ENCODE measurements at regions not wholly inside any gene's neighbourhood (a gene's known extent, or its start where the extent isn't known, plus 50 kb on each side); places are given as distances from the start of the nearest gene placed in this dataset.
"Not testable (repeated sequence)": the region's sequence is repeated elsewhere in the genome, so short reads cannot be mapped to it uniquely, and the experiment has no call there.

- H3K9me3 ChIP-seq (replicated peaks; ENCODE audit: control insufficient read depth, low read depth, low read length) = no peaks in the 10 kb centered on the region
- no peaks in the 10 kb centered on the region for H3K27me3 ChIP-seq (ENCODE audit: control insufficient read depth, insufficient read depth, low read length)
- H3K36me3 ChIP-seq (ENCODE audit: control insufficient read depth, insufficient read depth, low read length) = no peaks in the 10 kb centered on the region
- no peaks in the 10 kb centered on the region for H3K4me1 ChIP-seq (ENCODE audit: control insufficient read depth, insufficient read depth, low read length)
- no peak for DNase-seq
- H3K27ac ChIP-seq (ENCODE audit: low read length) = no peak overlapping the region
- no peak overlapping the region for H3K4me3 ChIP-seq (ENCODE audit: low read length)
- no CpG with 5 or more reads among the region's 3 CpGs for WGBS (ENCODE audit: insufficient coverage)
These were observed 676.8 kb downstream of the RAPGEF2 start for GRCh38 chr4:159779716-159780115.

- no peak for DNase-seq
- H3K4me3 ChIP-seq (ENCODE audit: low read length) = no peak overlapping the region
These were observed 677.5 kb downstream of the RAPGEF2 start for GRCh38 chr4:159780196-159780922.

GRCh38 chr4:159787901-159788300, 685.0 kb downstream of the RAPGEF2 start:
- Histone ChIP-seq H3K36me3 (ENCODE audit: control insufficient read depth, insufficient read depth, low read length) (no peaks in the 10 kb centered on the region), H3K4me3 (ENCODE audit: low read length) (no peak overlapping the region), H3K9me3 (replicated peaks; ENCODE audit: control insufficient read depth, low read depth, low read length) (no peaks in the 10 kb centered on the region), H3K27me3 (ENCODE audit: control insufficient read depth, insufficient read depth, low read length) (no peaks in the 10 kb centered on the region), H3K4me1 (ENCODE audit: control insufficient read depth, insufficient read depth, low read length) (no peaks in the 10 kb centered on the region), H3K27ac (ENCODE audit: low read length) (no peak overlapping the region)
- no CpG with 5 or more reads among the region's 2 CpGs for WGBS (ENCODE audit: insufficient coverage)
- no peak for DNase-seq

More at GRCh38 chr4:159780196-159780922, 677.5 kb downstream of the RAPGEF2 start:
- Histone ChIP-seq H3K27me3 (ENCODE audit: control insufficient read depth, insufficient read depth, low read length) (no peaks in the 10 kb centered on the region), H3K9me3 (replicated peaks; ENCODE audit: control insufficient read depth, low read depth, low read length) (no peaks in the 10 kb centered on the region), H3K36me3 (ENCODE audit: control insufficient read depth, insufficient read depth, low read length) (no peaks in the 10 kb centered on the region), H3K27ac (ENCODE audit: low read length) (no peak overlapping the region), H3K4me1 (ENCODE audit: control insufficient read depth, insufficient read depth, low read length) (no peaks in the 10 kb centered on the region)
- WGBS (ENCODE audit: insufficient coverage) = 90% methylated on average over 2 of the region's 2 CpGs

GRCh38 chr4:159791334-159791733, 688.5 kb downstream of the RAPGEF2 start:
- H3K4me1 ChIP-seq (ENCODE audit: control insufficient read depth, insufficient read depth, low read length) = no peaks in the 10 kb centered on the region
- DNase-seq = no peak
- H3K27ac ChIP-seq (ENCODE audit: low read length) = no peak overlapping the region
- no peaks in the 10 kb centered on the region for H3K9me3 ChIP-seq (replicated peaks; ENCODE audit: control insufficient read depth, low read depth, low read length)
- H3K36me3 ChIP-seq (ENCODE audit: control insufficient read depth, insufficient read depth, low read length) = no peaks in the 10 kb centered on the region
- no CpG with 5 or more reads among the region's 3 CpGs for WGBS (ENCODE audit: insufficient coverage)
- no peaks in the 10 kb centered on the region for H3K27me3 ChIP-seq (ENCODE audit: control insufficient read depth, insufficient read depth, low read length)
- no peak overlapping the region for H3K4me3 ChIP-seq (ENCODE audit: low read length)

GRCh38 chr4:159804592-159804991, 701.7 kb downstream of the RAPGEF2 start:
- H3K27me3 ChIP-seq (ENCODE audit: control insufficient read depth, insufficient read depth, low read length); H3K27ac ChIP-seq (ENCODE audit: low read length); H3K4me3 ChIP-seq (ENCODE audit: low read length); H3K9me3 ChIP-seq (replicated peaks; ENCODE audit: control insufficient read depth, low read depth, low read length); H3K4me1 ChIP-seq (ENCODE audit: control insufficient read depth, insufficient read depth, low read length); DNase-seq; H3K36me3 ChIP-seq (ENCODE audit: control insufficient read depth, insufficient read depth, low read length): not testable (repeated sequence)
- WGBS (ENCODE audit: insufficient coverage) = 93% methylated on average over 3 of the region's 12 CpGs

GRCh38 chr4:159823743-159824142, 720.9 kb downstream of the RAPGEF2 start:
- WGBS (ENCODE audit: insufficient coverage) = 67% methylated on average over 1 of the region's 2 CpGs
- H3K4me1 ChIP-seq (ENCODE audit: control insufficient read depth, insufficient read depth, low read length) = no peaks in the 10 kb centered on the region
- H3K27ac ChIP-seq (ENCODE audit: low read length) = no peak overlapping the region
- no peaks in the 10 kb centered on the region for H3K9me3 ChIP-seq (replicated peaks; ENCODE audit: control insufficient read depth, low read depth, low read length)
- no peaks in the 10 kb centered on the region for H3K27me3 ChIP-seq (ENCODE audit: control insufficient read depth, insufficient read depth, low read length)
- no peak for DNase-seq
- H3K36me3 ChIP-seq (ENCODE audit: control insufficient read depth, insufficient read depth, low read length) = no peaks in the 10 kb centered on the region
- no peak overlapping the region for H3K4me3 ChIP-seq (ENCODE audit: low read length)

GRCh38 chr4:159828687-159829086, 725.8 kb downstream of the RAPGEF2 start:
- no peak overlapping the region for H3K4me3 ChIP-seq (ENCODE audit: low read length)
- no peaks in the 10 kb centered on the region for H3K27me3 ChIP-seq (ENCODE audit: control insufficient read depth, insufficient read depth, low read length)
- no peaks in the 10 kb centered on the region for H3K4me1 ChIP-seq (ENCODE audit: control insufficient read depth, insufficient read depth, low read length)
- WGBS (ENCODE audit: insufficient coverage) = 0% methylated on average over 1 of the region's 1 CpG
- DNase-seq = no peak
- no peaks in the 10 kb centered on the region for H3K36me3 ChIP-seq (ENCODE audit: control insufficient read depth, insufficient read depth, low read length)
- no peak overlapping the region for H3K27ac ChIP-seq (ENCODE audit: low read length)
- no peaks in the 10 kb centered on the region for H3K9me3 ChIP-seq (replicated peaks; ENCODE audit: control insufficient read depth, low read depth, low read length)

- Histone ChIP-seq H3K36me3 (ENCODE audit: control insufficient read depth, insufficient read depth, low read length) (no peaks in the 10 kb centered on the region), H3K4me3 (ENCODE audit: low read length) (no peak overlapping the region), H3K4me1 (ENCODE audit: control insufficient read depth, insufficient read depth, low read length) (no peaks in the 10 kb centered on the region), H3K27me3 (ENCODE audit: control insufficient read depth, insufficient read depth, low read length) (no peaks in the 10 kb centered on the region), H3K27ac (ENCODE audit: low read length) (no peak overlapping the region), H3K9me3 (replicated peaks; ENCODE audit: control insufficient read depth, low read depth, low read length) (no peaks in the 10 kb centered on the region)
- no peak for DNase-seq
- WGBS (ENCODE audit: insufficient coverage) = no CpG with 5 or more reads among the region's 2 CpGs
These were observed 726.3 kb downstream of the RAPGEF2 start for GRCh38 chr4:159829184-159829583.

GRCh38 chr4:159837071-159837470, 734.2 kb downstream of the RAPGEF2 start:
- WGBS (ENCODE audit: insufficient coverage) = no CpG with 5 or more reads among the region's 3 CpGs
- Histone ChIP-seq H3K4me3 (ENCODE audit: low read length) (no peak overlapping the region), H3K36me3 (ENCODE audit: control insufficient read depth, insufficient read depth, low read length) (no peaks in the 10 kb centered on the region), H3K9me3 (replicated peaks; ENCODE audit: control insufficient read depth, low read depth, low read length) (no peaks in the 10 kb centered on the region), H3K27ac (ENCODE audit: low read length) (no peak overlapping the region), H3K27me3 (ENCODE audit: control insufficient read depth, insufficient read depth, low read length) (no peaks in the 10 kb centered on the region), H3K4me1 (ENCODE audit: control insufficient read depth, insufficient read depth, low read length) (no peaks in the 10 kb centered on the region)
- DNase-seq = no peak

GRCh38 chr4:159855731-159856130, 752.9 kb downstream of the RAPGEF2 start:
- no peak overlapping the region for H3K4me3 ChIP-seq (ENCODE audit: low read length)
- no peaks in the 10 kb centered on the region for H3K27me3 ChIP-seq (ENCODE audit: control insufficient read depth, insufficient read depth, low read length)
- no peak for DNase-seq
- WGBS (ENCODE audit: insufficient coverage) = 17% methylated on average over 1 of the region's 1 CpG
- H3K27ac ChIP-seq (ENCODE audit: low read length) = no peak overlapping the region
- H3K9me3 ChIP-seq (replicated peaks; ENCODE audit: control insufficient read depth, low read depth, low read length) = no peaks in the 10 kb centered on the region
- H3K4me1 ChIP-seq (ENCODE audit: control insufficient read depth, insufficient read depth, low read length) = no peaks in the 10 kb centered on the region
- no peaks in the 10 kb centered on the region for H3K36me3 ChIP-seq (ENCODE audit: control insufficient read depth, insufficient read depth, low read length)

GRCh38 chr4:159856451-159856850, 753.6 kb downstream of the RAPGEF2 start:
- no peaks in the 10 kb centered on the region for H3K4me1 ChIP-seq (ENCODE audit: control insufficient read depth, insufficient read depth, low read length)
- no peaks in the 10 kb centered on the region for H3K27me3 ChIP-seq (ENCODE audit: control insufficient read depth, insufficient read depth, low read length)
- H3K9me3 ChIP-seq (replicated peaks; ENCODE audit: control insufficient read depth, low read depth, low read length) = no peaks in the 10 kb centered on the region
- no peak overlapping the region for H3K4me3 ChIP-seq (ENCODE audit: low read length)
- no CpG with 5 or more reads among the region's 5 CpGs for WGBS (ENCODE audit: insufficient coverage)
- no peak overlapping the region for H3K27ac ChIP-seq (ENCODE audit: low read length)
- H3K36me3 ChIP-seq (ENCODE audit: control insufficient read depth, insufficient read depth, low read length) = no peaks in the 10 kb centered on the region
- no peak for DNase-seq
